Cardiac muscle cell (in vitro differentiated cells and primary cell): ENCODE measurements at regions not wholly inside any gene's neighbourhood (a gene's known extent, or its start where the extent isn't known, plus 50 kb on each side); places are given as distances from the start of the nearest gene placed in this dataset.

Experiments used
- DNase-seq, 2 donors: peaks; one replicate each; pipeline versions ENCODE4 v3.0.0 to v3.0.0-alpha.2; 2010 to 2017; ENCODE audit warnings: low read depth in 1 of 2, low spot score in 1 of 2
- H3K27ac ChIP-seq: fragments of 200-600 bp; sonication (generic); 2 replicates; pipeline ENCODE4 v1.5.1; 2016
- H3K27me3 ChIP-seq: fragments of 200-600 bp; sonication (generic); 2 replicates; pipeline ENCODE4 v1.6.0; 2016; ENCODE audit warnings: control low read depth
- H3K36me3 ChIP-seq: fragments of 200-600 bp; sonication (generic); 2 replicates; pipeline ENCODE4 v1.5.1; 2016; ENCODE audit warnings: control low read depth
- H3K4me1 ChIP-seq: fragments of 200-600 bp; sonication (generic); 2 replicates; pipeline ENCODE4 v1.8.1; 2017; ENCODE audit warnings: low read depth, mild to moderate bottlenecking, mixed run types
- H3K4me3 ChIP-seq: fragments of 200-600 bp; sonication (generic); 2 replicates; pipeline ENCODE4 v1.5.1; 2016; ENCODE audit warnings: mild to moderate bottlenecking
- H3K9me3 ChIP-seq: fragments of 200-600 bp; sonication (generic); 2 replicates; pipeline ENCODE4 v1.5.1; 2017; ENCODE audit warnings: low read depth, mild to moderate bottlenecking, control low read depth
- TF ChIP-seq, protein P1 (sequence below): IDR thresholded peaks from 2 replicates; pipeline ENCODE4 v1.5.1; 2012; ENCODE audit warnings: low read depth, mild to moderate bottlenecking, low read length

DNA sequence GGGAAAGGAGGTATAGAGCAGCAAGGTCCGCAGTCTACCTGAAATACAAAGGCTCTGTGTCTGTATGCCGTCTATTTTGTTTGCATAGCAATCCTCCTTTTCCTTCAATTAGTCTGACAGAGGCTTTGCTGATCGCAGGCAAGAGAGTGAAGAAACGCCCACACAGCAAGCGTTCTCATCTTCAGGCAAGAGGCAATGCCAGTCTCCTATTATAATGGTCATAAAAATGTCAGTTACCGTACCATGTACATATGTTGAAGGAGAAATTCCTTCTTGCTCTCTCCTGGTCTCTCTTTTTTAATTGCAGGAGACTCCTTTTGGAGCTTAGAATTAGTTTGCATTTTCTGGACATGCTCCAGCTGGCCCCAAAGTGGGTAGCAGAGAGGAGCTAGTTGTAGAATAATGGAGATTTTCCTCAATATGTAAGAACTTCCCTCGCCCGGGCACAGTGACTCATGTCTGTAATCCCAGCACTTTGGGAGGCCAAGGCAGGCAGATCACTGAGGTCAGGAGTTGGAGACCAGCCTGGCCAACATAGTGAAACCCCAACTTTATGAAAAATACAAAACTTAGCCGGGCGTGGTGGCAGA, 139.5 kb downstream of the PFKFB3 start:
- Histone ChIP-seq H3K27me3 (no peaks in the 10 kb centered on the region), H3K4me1 (no peaks in the 10 kb centered on the region), H3K4me3 (no peak overlapping the region), H3K9me3 (no peaks in the 10 kb centered on the region), H3K27ac (no peak overlapping the region), H3K36me3 (no peaks in the 10 kb centered on the region)
- TF ChIP-seq, protein P1, sequence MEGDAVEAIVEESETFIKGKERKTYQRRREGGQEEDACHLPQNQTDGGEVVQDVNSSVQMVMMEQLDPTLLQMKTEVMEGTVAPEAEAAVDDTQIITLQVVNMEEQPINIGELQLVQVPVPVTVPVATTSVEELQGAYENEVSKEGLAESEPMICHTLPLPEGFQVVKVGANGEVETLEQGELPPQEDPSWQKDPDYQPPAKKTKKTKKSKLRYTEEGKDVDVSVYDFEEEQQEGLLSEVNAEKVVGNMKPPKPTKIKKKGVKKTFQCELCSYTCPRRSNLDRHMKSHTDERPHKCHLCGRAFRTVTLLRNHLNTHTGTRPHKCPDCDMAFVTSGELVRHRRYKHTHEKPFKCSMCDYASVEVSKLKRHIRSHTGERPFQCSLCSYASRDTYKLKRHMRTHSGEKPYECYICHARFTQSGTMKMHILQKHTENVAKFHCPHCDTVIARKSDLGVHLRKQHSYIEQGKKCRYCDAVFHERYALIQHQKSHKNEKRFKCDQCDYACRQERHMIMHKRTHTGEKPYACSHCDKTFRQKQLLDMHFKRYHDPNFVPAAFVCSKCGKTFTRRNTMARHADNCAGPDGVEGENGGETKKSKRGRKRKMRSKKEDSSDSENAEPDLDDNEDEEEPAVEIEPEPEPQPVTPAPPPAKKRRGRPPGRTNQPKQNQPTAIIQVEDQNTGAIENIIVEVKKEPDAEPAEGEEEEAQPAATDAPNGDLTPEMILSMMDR = no peak
- DNase-seq = no peak

DNA sequence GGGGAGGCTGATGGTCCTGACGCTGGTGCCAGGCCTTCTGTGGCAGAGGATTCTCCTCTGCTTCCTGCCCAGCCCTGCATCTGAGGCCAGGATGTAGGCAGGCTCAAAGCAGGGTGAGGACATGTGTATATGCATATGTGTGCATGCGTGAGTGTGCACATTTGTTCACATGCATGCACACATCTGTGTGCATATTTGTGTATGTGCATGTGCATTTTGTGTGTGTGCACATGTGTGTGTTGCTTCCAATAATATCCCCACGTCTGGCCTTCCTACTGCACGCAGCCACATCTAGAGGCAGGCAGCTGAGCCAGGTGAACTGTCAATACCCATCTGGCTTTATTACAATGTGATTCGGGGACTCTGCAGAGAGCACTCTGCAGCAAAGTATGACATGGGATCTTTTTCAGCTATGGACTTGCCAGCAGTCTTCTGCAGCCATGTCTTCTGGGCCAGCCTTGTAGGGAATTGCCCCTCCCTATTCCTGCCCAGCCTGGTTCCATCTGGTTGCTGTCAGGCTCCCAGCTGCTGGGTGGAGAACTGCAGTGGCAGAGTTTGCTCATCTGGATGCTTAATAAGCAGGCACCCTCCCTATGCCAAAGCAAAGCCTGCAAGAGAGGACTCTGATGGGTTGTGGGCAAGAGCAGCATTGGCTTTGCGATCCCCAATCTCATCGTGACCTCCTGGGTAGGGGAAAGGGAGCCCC, 140.7 kb downstream of the PFKFB3 start:
- H3K9me3 ChIP-seq = no peaks in the 10 kb centered on the region
- peaks cover 4% of the 10 kb centered on the region for H3K4me1 ChIP-seq
- DNase-seq = no peak
- H3K27me3 ChIP-seq = no peaks in the 10 kb centered on the region
- H3K27ac ChIP-seq = no peak overlapping the region
- H3K36me3 ChIP-seq = no peaks in the 10 kb centered on the region
- no peak overlapping the region for H3K4me3 ChIP-seq
- TF ChIP-seq, protein P1 = no peak

DNA sequence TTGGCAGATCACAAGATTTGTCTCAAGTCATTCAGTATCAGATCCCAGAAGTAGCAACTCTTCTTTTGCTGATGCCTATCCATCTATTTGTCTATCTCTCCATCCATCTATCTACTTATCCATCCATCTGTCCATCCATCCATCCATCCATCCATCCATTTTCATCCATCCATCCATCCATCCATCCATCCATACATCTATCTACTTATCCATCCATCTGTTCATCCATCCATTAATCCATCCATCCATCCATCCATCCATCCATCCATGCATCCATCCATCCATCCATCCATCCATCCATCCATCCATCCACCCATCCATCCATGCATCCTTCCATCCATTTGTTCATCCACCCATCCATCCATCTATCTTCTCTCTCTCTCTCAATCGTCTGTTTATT, 142.7 kb downstream of the PFKFB3 start:
- Histone ChIP-seq H3K27me3 (no peaks in the 10 kb centered on the region), H3K36me3 (no peaks in the 10 kb centered on the region), H3K9me3 (no peaks in the 10 kb centered on the region), H3K4me3 (no peak overlapping the region), H3K27ac (no peak overlapping the region), H3K4me1 (peaks cover 4% of the 10 kb centered on the region)
- TF ChIP-seq, protein P1 = no peak
- DNase-seq = no peak

DNA sequence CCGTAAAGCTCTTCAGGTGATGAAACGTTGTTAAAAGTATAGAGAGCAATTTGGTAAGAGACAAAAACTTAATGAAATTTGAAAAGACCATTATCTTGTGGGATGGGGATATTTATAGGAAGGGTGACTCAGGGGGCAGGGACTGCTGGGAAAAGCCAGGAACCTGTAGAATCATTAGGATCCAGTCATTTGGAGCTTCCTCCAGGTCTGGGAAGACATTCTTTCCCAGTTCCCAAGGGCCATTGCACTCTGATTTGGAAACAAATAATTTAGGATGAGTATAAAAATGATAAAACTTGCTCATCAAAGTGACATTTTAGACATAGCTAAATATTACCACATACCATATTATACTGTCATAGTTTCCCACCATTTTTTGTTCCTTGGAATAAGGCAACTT, 143.9 kb downstream of the PFKFB3 start:
- no peaks in the 10 kb centered on the region for H3K9me3 ChIP-seq
- no peak overlapping the region for H3K27ac ChIP-seq
- TF ChIP-seq, protein P1 = no peak
- H3K36me3 ChIP-seq = no peaks in the 10 kb centered on the region
- no peaks in the 10 kb centered on the region for H3K27me3 ChIP-seq
- H3K4me1 ChIP-seq = peaks cover 4% of the 10 kb centered on the region
- H3K4me3 ChIP-seq = no peak overlapping the region
- DNase-seq = no peak

DNA sequence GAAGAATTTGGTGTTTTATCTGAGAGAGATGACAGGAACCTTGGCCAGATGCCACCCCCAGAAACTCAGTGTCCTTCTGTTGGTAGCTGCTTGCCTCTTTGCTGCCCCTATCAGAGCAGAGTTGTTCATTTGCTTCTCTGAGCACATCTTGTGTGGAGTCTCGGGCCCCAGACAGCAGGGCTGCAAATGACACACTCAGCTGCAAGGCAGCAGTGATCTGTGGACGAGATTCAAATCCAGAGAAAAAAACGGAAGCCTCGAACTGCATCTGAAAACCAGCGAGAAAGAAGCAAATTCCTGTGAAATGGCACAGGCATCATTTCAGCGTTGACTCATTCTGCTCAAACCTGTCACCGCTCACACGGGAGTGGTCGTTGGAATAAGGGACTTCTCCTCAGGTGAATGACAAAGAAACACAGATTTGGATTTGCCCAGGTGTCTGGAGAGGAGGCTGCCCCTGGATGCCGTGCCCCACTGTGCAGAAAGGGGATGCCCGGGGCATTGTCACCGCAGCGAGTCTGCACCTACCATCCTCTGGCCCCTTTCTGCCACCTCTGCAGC, 144.7 kb downstream of the PFKFB3 start:
- Histone ChIP-seq H3K9me3 (no peaks in the 10 kb centered on the region), H3K27ac (no peak overlapping the region), H3K36me3 (no peaks in the 10 kb centered on the region), H3K4me3 (no peak overlapping the region), H3K27me3 (no peaks in the 10 kb centered on the region), H3K4me1 (peaks cover 4% of the 10 kb centered on the region)
- TF ChIP-seq, protein P1 = no peak
- DNase-seq = no peak
